ENCODE measurements at regions not wholly inside any gene's neighbourhood (a gene's known extent, or its start where the extent isn't known, plus 50 kb on each side); places are given as distances from the start of the nearest gene placed in this dataset.

GRCh38 chr13:89878904-89879303 is 1468.6 kb upstream of the MIR17HG start:
- TF ChIP-seq POLR2A (IDR thresholded peaks at IDR 0.05; ENCODE audit: low read depth, low read length) = no peak
- no peak for TF ChIP-seq POLR2AphosphoS5 (IDR thresholded peaks at IDR 0.05; ENCODE audit: low read depth, low read length)
- TF ChIP-seq TAF1 (IDR thresholded peaks at IDR 0.05; ENCODE audit: borderline replicate concordance, low read depth, low read length) = no peak

Measured in GM12892 (cell line).